ENCODE measurements at regions not wholly inside any gene's neighbourhood (a gene's known extent, or its start where the extent isn't known, plus 50 kb on each side); places are given as distances from the start of the nearest gene placed in this dataset.
"Not testable (repeated sequence)": the region's sequence is repeated elsewhere in the genome, so short reads cannot be mapped to it uniquely, and the experiment has no call there.

DNA sequence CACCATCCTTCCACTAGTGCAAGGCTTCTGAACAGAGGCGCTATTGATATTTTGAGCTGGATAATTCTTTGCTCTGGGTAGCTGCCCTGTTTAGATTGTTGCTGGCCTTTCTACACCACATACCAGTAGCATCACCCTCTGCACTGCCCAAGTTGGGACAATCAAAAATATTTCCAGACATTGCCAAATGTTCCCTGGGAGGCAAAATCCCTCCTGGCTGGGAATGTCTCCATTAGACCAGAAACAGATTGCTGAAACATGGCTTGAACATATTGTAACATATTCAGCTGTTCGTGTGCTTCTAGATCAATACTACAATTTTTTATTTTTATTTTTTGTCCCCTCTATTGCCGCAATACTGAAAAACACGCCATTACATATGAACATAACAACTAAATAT, 174.6 kb downstream of the ABCA8 start:
- no peak for DNase-seq

DNA sequence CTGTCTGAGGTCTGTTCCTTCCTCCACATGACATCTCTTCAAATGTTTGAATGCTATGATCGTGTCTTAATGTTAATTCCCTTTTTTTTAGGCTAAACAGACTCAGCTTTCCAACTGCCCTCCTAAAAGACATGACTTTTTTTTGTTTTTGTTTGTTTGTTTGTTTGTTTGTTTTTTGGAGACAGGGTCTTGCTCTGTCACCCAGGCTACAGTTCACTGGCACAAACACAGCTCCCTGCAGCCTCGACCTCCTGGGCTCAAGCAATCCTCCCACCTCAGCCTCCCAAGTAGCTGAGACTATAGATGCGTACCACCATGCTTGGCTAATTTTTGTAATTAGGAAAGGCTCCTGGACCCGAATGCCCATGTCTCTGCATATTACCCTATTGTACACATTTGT, 176.5 kb downstream of the ABCA8 start:
- DNase-seq = no peak

- DNase-seq = no peak
These were observed 176.9 kb upstream of the FAM20A start for GRCh38 chr17:68777856-68778694.

DNA sequence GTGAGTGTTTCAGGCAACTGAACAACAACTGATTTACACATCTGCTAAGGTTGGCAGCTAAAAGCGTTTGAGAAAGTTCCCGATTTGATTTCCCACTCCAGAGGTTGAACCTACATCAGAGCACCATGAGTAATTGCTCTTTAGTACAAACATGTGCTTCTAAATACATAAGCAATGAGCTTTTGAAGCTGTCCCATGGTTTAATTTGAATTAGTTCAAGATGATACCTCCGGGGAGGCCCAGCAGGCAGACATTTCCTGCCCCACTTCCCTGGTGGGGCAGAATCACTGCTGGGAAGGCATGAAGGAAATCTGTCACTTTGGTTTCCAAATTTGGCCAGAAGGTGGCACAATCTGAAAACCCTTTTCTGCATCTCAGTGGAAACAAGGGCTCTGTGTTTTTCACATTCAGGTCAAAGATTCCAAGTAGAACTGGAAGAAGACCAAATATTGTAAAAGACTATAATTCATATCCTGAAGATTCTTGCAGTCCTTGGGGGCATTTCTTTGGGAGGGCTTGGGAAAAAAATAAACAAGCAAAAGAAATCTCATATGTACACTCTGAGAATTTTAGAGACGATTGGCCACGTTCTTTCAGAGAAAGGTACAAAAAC, 176.2 kb upstream of the FAM20A start:
- DNase-seq = peak in 1 of 2 donors; percentile 22

GRCh38 chr17:68776451-68776850, 175.3 kb upstream of the FAM20A start:
- DNase-seq = no peak

DNA sequence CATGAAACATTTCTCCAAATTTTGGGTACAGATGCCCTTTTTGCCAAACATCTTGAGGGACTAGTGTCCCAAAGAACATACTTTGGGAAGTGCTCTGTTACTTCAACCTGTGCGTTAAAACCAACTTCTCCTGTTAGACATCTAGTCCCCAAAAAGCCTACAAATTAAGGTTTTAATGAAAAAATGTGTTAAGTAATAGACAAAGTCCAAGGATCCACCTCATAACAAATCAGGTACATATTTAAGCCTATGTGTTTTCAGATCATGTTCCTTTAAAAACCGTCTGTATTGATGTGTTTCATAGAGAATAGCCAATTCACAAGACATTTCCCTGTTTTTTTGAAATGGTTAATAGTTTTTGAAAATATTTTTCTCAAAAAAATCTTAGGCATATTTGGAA, 174.8 kb upstream of the FAM20A start:
- DNase-seq = no peak

- DNase-seq = no peak
These were observed 174.2 kb upstream of the FAM20A start for GRCh38 chr17:68775318-68775717.

DNA sequence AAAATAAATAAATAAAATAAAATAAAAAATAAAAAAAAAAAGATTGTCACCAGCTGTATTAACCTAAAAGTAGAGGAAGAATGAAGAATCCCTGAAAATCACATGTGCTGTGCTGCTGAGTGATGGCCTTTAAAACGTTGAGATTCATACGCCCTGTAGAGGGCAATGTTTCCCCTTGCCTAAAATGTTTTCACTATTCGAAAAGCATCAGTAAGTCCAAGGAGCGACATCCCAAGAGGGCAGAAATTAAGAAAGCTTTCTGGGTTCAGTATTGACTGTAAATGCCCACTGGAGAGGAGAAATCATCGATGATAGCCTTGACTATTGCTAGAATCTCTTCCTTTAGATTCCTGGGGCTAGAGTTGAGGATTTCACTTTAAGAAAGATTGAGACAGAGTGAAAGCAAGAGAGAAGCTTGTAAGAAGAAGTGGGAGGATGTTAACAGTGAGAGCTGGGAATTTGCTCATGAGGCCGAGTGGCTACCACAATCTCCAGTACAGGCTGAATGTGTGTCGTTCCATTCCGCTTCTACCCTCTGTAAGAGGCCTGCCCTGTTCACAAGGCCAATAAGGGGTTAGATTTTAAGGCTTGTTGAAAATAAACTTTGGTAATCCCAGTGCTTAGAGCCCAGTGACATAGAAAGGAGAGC, 170.8 kb upstream of the FAM20A start:
- DNase-seq = peak in 1 of 2 donors; percentile 14

- no peak for DNase-seq
These were observed 167.6 kb upstream of the FAM20A start for GRCh38 chr17:68768804-68769203.

- DNase-seq = no peak
These were observed 165.5 kb upstream of the FAM20A start for GRCh38 chr17:68766640-68767039.

DNA sequence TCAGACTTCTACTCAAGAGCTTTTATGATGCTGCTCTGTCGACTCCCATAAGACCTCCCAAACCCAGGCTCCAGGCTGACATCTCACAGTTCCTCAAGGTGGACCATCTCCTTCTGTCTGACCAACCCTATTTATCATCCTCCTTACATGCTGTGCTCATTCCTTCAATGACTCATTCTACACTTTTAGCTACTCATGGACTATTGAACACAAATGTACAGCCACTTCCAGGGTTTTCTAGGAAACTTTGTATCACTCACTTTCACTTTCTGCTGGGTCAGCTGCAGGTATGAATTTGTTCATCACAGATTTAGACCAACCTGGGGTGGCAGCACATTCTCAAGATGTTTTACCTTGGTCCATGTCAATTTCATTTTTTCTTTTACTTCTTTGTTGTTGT, 162.4 kb upstream of the FAM20A start:
- DNase-seq = no peak

GRCh38 chr17:68762911-68763310, 161.7 kb upstream of the FAM20A start:
- no peak for DNase-seq

- DNase-seq = no peak
These were observed 158.9 kb upstream of the FAM20A start for GRCh38 chr17:68760141-68760475.

GRCh38 chr17:68759343-68760140, 158.4 kb upstream of the FAM20A start:
- DNase-seq = peak; percentile 28 to 61

- DNase-seq = no peak
These were observed 157.8 kb upstream of the FAM20A start for GRCh38 chr17:68759002-68759342.

GRCh38 chr17:68757866-68758757, 156.9 kb upstream of the FAM20A start:
- not testable (repeated sequence) for DNase-seq

DNA sequence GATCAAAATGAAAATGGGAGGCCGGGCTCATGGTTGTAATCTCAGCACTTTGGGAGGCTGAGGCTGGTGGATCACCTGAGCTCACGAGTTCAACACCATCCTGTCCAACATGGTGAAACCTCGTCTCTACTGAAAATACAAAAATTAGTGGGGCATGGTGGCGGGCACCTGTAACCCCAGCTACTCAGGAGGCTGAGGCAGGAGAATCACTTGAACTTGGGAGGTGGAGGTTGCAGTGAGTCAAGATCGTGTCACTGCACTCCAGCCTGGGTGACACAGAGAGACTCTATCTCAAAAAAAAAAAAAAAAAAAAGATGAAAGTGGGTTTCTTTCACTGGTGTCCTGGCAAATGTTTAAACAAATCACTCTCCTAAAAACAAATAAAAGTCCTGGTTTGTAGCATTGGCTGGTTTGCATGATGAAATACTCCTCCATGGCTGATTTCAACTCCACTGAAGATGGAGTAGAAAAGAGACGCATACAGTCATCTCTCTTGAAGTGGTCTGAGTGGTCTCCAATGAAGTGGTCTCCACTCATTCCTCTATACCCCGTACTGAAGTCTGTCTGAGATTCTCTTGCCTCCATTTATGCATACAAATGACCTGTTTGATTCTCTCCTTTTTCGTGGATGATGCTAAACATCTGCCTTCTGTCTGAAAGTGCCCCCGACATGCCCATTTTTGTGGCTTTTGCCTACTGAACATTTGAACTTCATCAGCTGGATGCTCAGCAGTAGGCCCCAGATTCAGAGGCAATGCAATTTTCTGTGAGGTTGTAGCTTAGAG, 153.0 kb upstream of the FAM20A start:
- DNase-seq = no peak

DNA sequence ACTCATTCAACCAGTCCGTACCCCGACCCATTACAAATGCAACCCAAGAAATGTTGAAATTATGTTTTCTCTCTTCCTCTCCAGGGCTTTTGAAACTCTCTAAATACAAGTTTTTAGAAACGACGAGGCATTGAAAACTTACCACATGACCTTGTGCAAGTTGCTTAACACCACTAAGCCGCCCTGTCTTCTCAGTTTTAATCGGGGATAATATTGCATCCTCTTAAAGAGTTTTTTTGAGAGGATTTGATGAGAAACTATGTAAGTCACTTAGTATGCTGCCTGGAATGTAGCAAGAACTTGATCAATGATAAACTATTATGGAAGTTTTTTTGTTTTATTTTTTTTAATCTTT, 149.0 kb upstream of the FAM20A start:
- no peak for DNase-seq

DNA sequence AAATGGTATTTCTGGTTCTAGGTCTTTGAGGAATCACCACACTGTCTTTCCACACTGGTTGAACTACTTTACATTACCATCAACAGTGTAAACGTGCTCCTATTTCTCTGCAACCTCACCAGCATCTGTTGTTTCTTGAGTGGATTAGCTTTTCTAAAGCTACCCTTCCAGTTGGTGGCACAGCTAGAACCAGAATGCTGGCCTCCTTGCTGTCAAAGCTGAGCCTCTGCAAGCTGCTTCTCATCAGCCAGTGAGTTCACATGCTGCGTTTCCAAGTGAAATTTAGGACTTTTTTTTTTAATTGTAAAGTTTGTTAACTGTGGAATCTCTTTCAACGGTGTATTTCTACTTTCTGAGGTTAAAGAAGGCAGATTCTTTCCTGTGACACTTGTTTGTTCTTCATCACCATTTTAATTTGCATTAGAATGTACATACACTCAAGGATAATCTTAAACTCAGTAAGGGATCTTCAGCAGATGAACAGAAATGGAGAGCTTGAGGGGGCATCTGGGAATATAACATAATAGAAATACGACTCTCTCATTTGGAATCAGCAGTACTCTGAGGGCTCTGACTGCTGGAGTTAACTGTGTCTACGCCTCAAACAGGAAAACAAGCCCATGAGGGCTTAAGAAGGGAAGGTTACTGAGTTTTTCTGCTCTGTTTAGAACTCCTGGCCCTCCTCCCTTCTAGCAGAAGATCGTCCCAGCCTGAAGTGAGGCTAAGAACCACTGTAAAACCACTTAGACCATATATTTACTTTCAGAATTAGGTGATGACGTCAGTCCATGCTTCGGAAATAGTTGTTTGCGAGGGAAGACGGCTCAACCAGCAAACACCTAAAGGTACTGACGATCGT, 148.4 kb upstream of the FAM20A start:
- DNase-seq = no peak

- no peak for DNase-seq
These were observed 147.2 kb upstream of the FAM20A start for GRCh38 chr17:68748381-68748780.
